Glutamatergic neuron (in vitro differentiated cells): ENCODE measurements at regions not wholly inside any gene's neighbourhood (a gene's known extent, or its start where the extent isn't known, plus 50 kb on each side); places are given as distances from the start of the nearest gene placed in this dataset.
A peak's percentile ranks its signal among the peaks of the same experiment; 100 is the strongest.
"Not testable (repeated sequence)": the region's sequence is repeated elsewhere in the genome, so short reads cannot be mapped to it uniquely, and the experiment has no call there.

Experiments used
- DNase-seq: peaks from one replicate; pipeline ENCODE4 v3.0.0; 2022
- H3K27ac Mint-ChIP-seq: one replicate; pipeline ENCODE4 v1.8.0; 2020; ENCODE audit warnings: mild to moderate bottlenecking, mixed read lengths, inconsistent platforms; ENCODE audit not compliant: unreplicated experiment
- H3K27me3 Mint-ChIP-seq: one replicate; pipeline ENCODE4 v1.8.0; 2020; ENCODE audit warnings: mild to moderate bottlenecking, moderate library complexity, mixed read lengths, inconsistent platforms; ENCODE audit not compliant: unreplicated experiment
- H3K36me3 Mint-ChIP-seq: one replicate; pipeline ENCODE4 v1.8.0; 2020; ENCODE audit warnings: mild to moderate bottlenecking, mixed read lengths, inconsistent platforms; ENCODE audit not compliant: unreplicated experiment
- H3K4me1 Mint-ChIP-seq: one replicate; pipeline ENCODE4 v1.8.0; 2020; ENCODE audit warnings: mild to moderate bottlenecking, low read depth, mixed read lengths, inconsistent platforms; ENCODE audit not compliant: unreplicated experiment
- H3K4me3 Mint-ChIP-seq: one replicate; pipeline ENCODE4 v1.8.0; 2020; ENCODE audit warnings: mild to moderate bottlenecking, mixed read lengths, inconsistent platforms; ENCODE audit not compliant: unreplicated experiment
- H3K9me3 Mint-ChIP-seq: one replicate; pipeline ENCODE4 v1.8.0; 2020; ENCODE audit warnings: mild to moderate bottlenecking, moderate library complexity, mixed read lengths, inconsistent platforms; ENCODE audit not compliant: unreplicated experiment
- CTCF ChIP-seq: fragments of 200-600 bp; sonication (generic); IDR thresholded peaks from one replicate; pipeline ENCODE4 v1.5.0; 2021; ENCODE audit not compliant: partially characterized antibody, unreplicated experiment

- Mint-ChIP-seq H3K27ac (no peak overlapping the region), H3K4me3 (no peak overlapping the region), H3K27me3 (peaks cover 2% of the 10 kb centered on the region), H3K36me3 (peaks cover 5% of the 10 kb centered on the region), H3K4me1 (no peaks in the 10 kb centered on the region), H3K9me3 (peaks cover 6% of the 10 kb centered on the region)
- peak; percentile 39 for TF ChIP-seq CTCF
- DNase-seq = no peak
Observed at GRCh38 chr14:53399057-53399456, 245.9 kb upstream of the DDHD1 start.

GRCh38 chr14:53398616-53399015, 245.5 kb upstream of the DDHD1 start:
- H3K27me3 Mint-ChIP-seq = peaks cover 2% of the 10 kb centered on the region
- DNase-seq = no peak
- no peaks in the 10 kb centered on the region for H3K4me1 Mint-ChIP-seq
- no peak for TF ChIP-seq CTCF
- peaks cover 6% of the 10 kb centered on the region for H3K9me3 Mint-ChIP-seq
- no peak overlapping the region for H3K4me3 Mint-ChIP-seq
- no peak overlapping the region for H3K27ac Mint-ChIP-seq
- peaks cover 6% of the 10 kb centered on the region for H3K36me3 Mint-ChIP-seq

DNA sequence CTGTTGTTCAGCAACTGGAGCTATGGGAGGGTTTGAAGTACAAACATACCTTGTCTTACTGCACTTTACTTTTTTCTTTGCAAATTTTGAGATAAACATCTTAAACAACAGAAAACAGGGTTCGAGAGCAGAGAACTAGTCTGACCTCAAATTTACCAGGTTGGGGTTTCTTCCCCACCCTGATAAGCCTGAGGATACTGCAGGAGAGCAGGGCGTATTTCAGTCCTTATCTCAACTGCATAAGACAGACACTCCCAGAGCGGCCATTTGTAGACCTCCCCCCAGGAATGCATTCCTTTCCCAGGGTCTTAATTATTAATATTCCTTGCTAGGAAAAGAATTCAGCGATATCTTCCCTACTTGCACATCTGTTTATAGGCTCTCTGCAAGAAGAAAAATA, 242.1 kb upstream of the DDHD1 start:
- H3K4me1 Mint-ChIP-seq, H3K27ac Mint-ChIP-seq, H3K9me3 Mint-ChIP-seq, H3K27me3 Mint-ChIP-seq, H3K4me3 Mint-ChIP-seq, H3K36me3 Mint-ChIP-seq: not testable (repeated sequence)
- DNase-seq = peak; percentile 22

- Mint-ChIP-seq H3K9me3 (peaks cover 8% of the 10 kb centered on the region), H3K27ac (no peak overlapping the region), H3K4me3 (no peak overlapping the region), H3K36me3 (peaks cover 6% of the 10 kb centered on the region), H3K4me1 (no peaks in the 10 kb centered on the region), H3K27me3 (no peaks in the 10 kb centered on the region)
- DNase-seq = no peak
- TF ChIP-seq CTCF = no peak
Observed at GRCh38 chr14:53391631-53392285, 238.6 kb upstream of the DDHD1 start.

DNA sequence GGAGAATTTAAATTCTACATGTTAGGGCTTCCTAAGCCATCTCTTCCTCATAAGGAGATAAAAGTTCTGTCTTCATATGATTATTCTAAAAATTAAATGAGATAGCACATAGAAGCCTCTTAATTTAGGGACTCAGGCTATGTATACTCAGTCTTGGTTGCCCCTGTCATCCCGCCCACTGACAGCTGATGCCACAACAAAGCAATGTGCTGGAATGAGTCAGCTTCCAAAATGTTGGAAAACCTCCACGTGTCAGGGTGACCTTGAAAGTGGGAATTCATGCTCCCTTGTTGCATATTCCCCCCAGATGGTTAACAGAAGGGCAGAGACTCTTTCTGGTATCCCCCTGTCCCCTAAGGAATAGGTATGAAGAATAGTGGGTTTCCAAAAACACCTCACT, 238.0 kb upstream of the DDHD1 start:
- no peaks in the 10 kb centered on the region for H3K4me1 Mint-ChIP-seq
- no peak overlapping the region for H3K4me3 Mint-ChIP-seq
- H3K36me3 Mint-ChIP-seq = peaks cover 6% of the 10 kb centered on the region
- no peaks in the 10 kb centered on the region for H3K27me3 Mint-ChIP-seq
- no peak for DNase-seq
- no peak overlapping the region for H3K27ac Mint-ChIP-seq
- peaks cover 8% of the 10 kb centered on the region for H3K9me3 Mint-ChIP-seq
- TF ChIP-seq CTCF = no peak
